Endodermal cell (in vitro differentiated cells): ENCODE measurements at regions not wholly inside any gene's neighbourhood (a gene's known extent, or its start where the extent isn't known, plus 50 kb on each side); places are given as distances from the start of the nearest gene placed in this dataset.

Source experiments
- DNase-seq: peaks from one replicate; pipeline ENCODE4 v3.0.0-alpha.2; 2017
- H3K27ac ChIP-seq: 2 replicates; pipeline ENCODE4 v1.5.1; 2013; ENCODE audit warnings: mild to moderate bottlenecking, low read depth, low read length, moderate library complexity
- H3K27me3 ChIP-seq: 2 replicates; pipeline ENCODE4 v1.6.1; 2013; ENCODE audit warnings: mild to moderate bottlenecking, low read length, moderate library complexity; ENCODE audit not compliant: insufficient read depth, control insufficient read depth, poor library complexity, severe bottlenecking
- H3K36me3 ChIP-seq: 2 replicates; pipeline ENCODE4 v1.7.0; 2013; ENCODE audit warnings: mild to moderate bottlenecking, low read length, moderate library complexity; ENCODE audit not compliant: control insufficient read depth, insufficient read depth
- H3K4me1 ChIP-seq: one replicate; pipeline ENCODE4 v1.7.0; 2013; ENCODE audit warnings: low read length; ENCODE audit not compliant: control insufficient read depth, insufficient read depth
- H3K4me3 ChIP-seq: 2 replicates; pipeline ENCODE4 v1.5.1; 2013; ENCODE audit warnings: mild to moderate bottlenecking, low read length, moderate library complexity
- H3K9ac ChIP-seq: 2 replicates; pipeline ENCODE4 v1.6.1; 2013; ENCODE audit warnings: mild to moderate bottlenecking, low read length, moderate library complexity; ENCODE audit not compliant: poor library complexity, severe bottlenecking; ENCODE audit errors: extremely low read depth
- H3K9me3 ChIP-seq: 2 replicates; pipeline ENCODE4 v1.6.1; 2013; ENCODE audit warnings: mild to moderate bottlenecking, low read length, moderate library complexity; ENCODE audit not compliant: control insufficient read depth
- H3K27ac Mint-ChIP-seq: 2 replicates; pipeline ENCODE4 v1.8.0; 2020; ENCODE audit warnings: mixed read lengths
- H3K27me3 Mint-ChIP-seq: 2 replicates; pipeline ENCODE4 v1.8.0; 2021; ENCODE audit warnings: mild to moderate bottlenecking, mixed read lengths; ENCODE audit not compliant: insufficient read depth
- H3K36me3 Mint-ChIP-seq: 2 replicates; pipeline ENCODE4 v1.8.0; 2020; ENCODE audit warnings: low read depth, mixed read lengths
- H3K4me1 Mint-ChIP-seq: 2 replicates; pipeline ENCODE4 v1.8.0; 2020; ENCODE audit warnings: mixed read lengths
- H3K4me3 Mint-ChIP-seq: 2 replicates; pipeline ENCODE4 v1.8.0; 2020; ENCODE audit warnings: mild to moderate bottlenecking, moderate library complexity, mixed read lengths
- H3K9me3 Mint-ChIP-seq: 2 replicates; pipeline ENCODE4 v1.8.0; 2020; ENCODE audit warnings: mild to moderate bottlenecking, mixed read lengths
- WGBS, 2 experiments: methylation state at CpG; one replicate each; pipeline versions ENCODE4 v1.1.5 to v1.1.7; 2013; ENCODE audit warnings: missing lambda C conversion rate in 2 of 2, mixed read lengths in 1 of 2; ENCODE audit not compliant: insufficient coverage in 1 of 2, insufficient read length in 1 of 2; 5-methylcytosine and 5-hydroxymethylcytosine counted together
- TF ChIP-seq, protein P1 (sequence below): fragments of 200-600 bp; sonication (generic); conservative IDR thresholded peaks from 2 replicates; pipeline ENCODE4 v1.5.0; 2021; ENCODE audit warnings: antibody characterized with exemption, mild to moderate bottlenecking

DNA sequence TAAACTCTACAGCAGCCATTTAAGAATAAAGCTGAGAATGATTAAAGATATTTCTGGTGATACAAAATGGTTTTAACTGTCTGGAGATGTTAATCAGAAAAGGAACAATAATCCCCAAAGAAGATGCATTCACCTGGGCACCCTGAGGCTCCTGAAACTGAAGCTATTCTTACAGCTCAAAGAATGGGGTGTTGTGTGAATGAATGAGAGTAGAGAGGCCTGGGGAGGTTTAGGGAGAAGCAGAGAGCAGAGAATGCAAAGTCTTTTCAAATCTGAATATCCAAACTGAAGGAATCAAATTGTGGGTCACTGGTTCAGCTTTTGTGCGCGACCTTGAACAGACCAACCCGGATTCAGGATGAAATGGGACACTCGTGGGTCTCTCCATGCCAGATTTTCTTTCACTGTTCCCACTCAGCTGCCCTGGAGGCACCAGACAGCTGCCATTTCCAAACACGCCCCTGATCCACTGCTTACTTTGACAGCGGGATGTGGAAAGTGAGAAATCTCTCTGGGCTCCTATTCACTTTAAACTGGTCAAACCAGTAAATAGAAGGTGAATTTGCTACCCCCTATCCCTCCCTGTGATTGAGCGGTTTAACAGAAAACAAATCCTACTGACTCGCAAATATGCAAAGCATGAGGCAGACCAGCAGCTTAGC is 485.5 kb upstream of the THBS1 start:
- H3K36me3 Mint-ChIP-seq = no peaks in the 10 kb centered on the region

GRCh38 chr15:39096608-39097205 is 484.2 kb upstream of the THBS1 start:
- TF ChIP-seq, protein P1, sequence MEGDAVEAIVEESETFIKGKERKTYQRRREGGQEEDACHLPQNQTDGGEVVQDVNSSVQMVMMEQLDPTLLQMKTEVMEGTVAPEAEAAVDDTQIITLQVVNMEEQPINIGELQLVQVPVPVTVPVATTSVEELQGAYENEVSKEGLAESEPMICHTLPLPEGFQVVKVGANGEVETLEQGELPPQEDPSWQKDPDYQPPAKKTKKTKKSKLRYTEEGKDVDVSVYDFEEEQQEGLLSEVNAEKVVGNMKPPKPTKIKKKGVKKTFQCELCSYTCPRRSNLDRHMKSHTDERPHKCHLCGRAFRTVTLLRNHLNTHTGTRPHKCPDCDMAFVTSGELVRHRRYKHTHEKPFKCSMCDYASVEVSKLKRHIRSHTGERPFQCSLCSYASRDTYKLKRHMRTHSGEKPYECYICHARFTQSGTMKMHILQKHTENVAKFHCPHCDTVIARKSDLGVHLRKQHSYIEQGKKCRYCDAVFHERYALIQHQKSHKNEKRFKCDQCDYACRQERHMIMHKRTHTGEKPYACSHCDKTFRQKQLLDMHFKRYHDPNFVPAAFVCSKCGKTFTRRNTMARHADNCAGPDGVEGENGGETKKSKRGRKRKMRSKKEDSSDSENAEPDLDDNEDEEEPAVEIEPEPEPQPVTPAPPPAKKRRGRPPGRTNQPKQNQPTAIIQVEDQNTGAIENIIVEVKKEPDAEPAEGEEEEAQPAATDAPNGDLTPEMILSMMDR = no peak
- H3K9me3 Mint-ChIP-seq = no peaks in the 10 kb centered on the region
- Histone ChIP-seq H3K4me3 (no peak overlapping the region), H3K9ac (no peak overlapping the region), H3K27me3 (no peaks in the 10 kb centered on the region), H3K27ac (no peak overlapping the region), H3K9me3 (no peaks in the 10 kb centered on the region), H3K4me1 (peaks cover 12% of the 10 kb centered on the region), H3K36me3 (no peaks in the 10 kb centered on the region)
- WGBS, 2 experiments = 87 to 93% methylated on average over 2 to 3 of the region's 3 CpGs
- H3K36me3 Mint-ChIP-seq = no peaks in the 10 kb centered on the region
- H3K27ac Mint-ChIP-seq = no peak overlapping the region
- H3K4me1 Mint-ChIP-seq = peaks cover 24% of the 10 kb centered on the region
- peaks cover 7% of the 10 kb centered on the region for H3K27me3 Mint-ChIP-seq
- no peak overlapping the region for H3K4me3 Mint-ChIP-seq
- no peak for DNase-seq

More for the DNA sequence above, 485.5 kb upstream of the THBS1 start:
- 58 to 62% methylated on average over 5 to 8 of the region's 8 CpGs for WGBS, 2 experiments
- H3K4me3 Mint-ChIP-seq = peak overlapping the region; percentile 16
- H3K4me1 ChIP-seq = peaks cover 12% of the 10 kb centered on the region
- H3K27ac ChIP-seq = no peak overlapping the region
- no peaks in the 10 kb centered on the region for H3K9me3 Mint-ChIP-seq
- H3K36me3 ChIP-seq = no peaks in the 10 kb centered on the region
- TF ChIP-seq, protein P1 = no peak
- no peaks in the 10 kb centered on the region for H3K9me3 ChIP-seq
- no peaks in the 10 kb centered on the region for H3K27me3 ChIP-seq
- H3K4me1 Mint-ChIP-seq = peaks cover 27% of the 10 kb centered on the region
- peak; percentile 65 for DNase-seq
- peaks cover 4% of the 10 kb centered on the region for H3K27me3 Mint-ChIP-seq
- no peak overlapping the region for H3K9ac ChIP-seq
- peak overlapping the region; percentile 87 for H3K27ac Mint-ChIP-seq
- no peak overlapping the region for H3K4me3 ChIP-seq

GRCh38 chr15:39099524-39099923 is 481.4 kb upstream of the THBS1 start:
- Histone ChIP-seq H3K9me3 (no peaks in the 10 kb centered on the region), H3K36me3 (no peaks in the 10 kb centered on the region), H3K27ac (no peak overlapping the region), H3K27me3 (no peaks in the 10 kb centered on the region), H3K4me3 (no peak overlapping the region), H3K4me1 (peaks cover 12% of the 10 kb centered on the region), H3K9ac (no peak overlapping the region)
- Mint-ChIP-seq H3K36me3 (no peaks in the 10 kb centered on the region), H3K9me3 (no peaks in the 10 kb centered on the region), H3K27me3 (peaks cover 7% of the 10 kb centered on the region), H3K4me3 (no peak overlapping the region), H3K27ac (no peak overlapping the region), H3K4me1 (peaks cover 20% of the 10 kb centered on the region)
- TF ChIP-seq, protein P1 = no peak
- no peak for DNase-seq
- 89 to 100% methylated on average over 1 to 2 of the region's 2 CpGs for WGBS, 2 experiments
